Right atrium auricular region (tissue), 2 donors: ENCODE measurements at regions not wholly inside any gene's neighbourhood (a gene's known extent, or its start where the extent isn't known, plus 50 kb on each side); places are given as distances from the start of the nearest gene placed in this dataset.
"Not testable (repeated sequence)": the region's sequence is repeated elsewhere in the genome, so short reads cannot be mapped to it uniquely, and the experiment has no call there.

Source experiments
- DNase-seq: peaks from one replicate; pipeline ENCODE4 v3.0.0-alpha.2; 2019; ENCODE audit warnings: low spot score
- H3K27ac ChIP-seq, 2 donors: fragments of 200-600 bp; sonication (generic); 1 replicate in 1 of 2; 2 replicates in 1 of 2; pipeline ENCODE4 v1.5.1; 2016 to 2019
- H3K27me3 ChIP-seq, 2 donors: fragments of 200-600 bp; sonication (generic); one replicate each; pipeline versions ENCODE4 v1.5.1 to v1.6.0; 2017 to 2019
- H3K36me3 ChIP-seq: fragments of 200-600 bp; sonication (generic); one replicate; pipeline ENCODE4 v1.5.1; 2016
- H3K4me1 ChIP-seq, 2 donors: fragments of 200-600 bp; sonication (generic); one replicate each; pipeline versions ENCODE4 v1.5.1 to v1.6.0; 2017 to 2019
- H3K4me3 ChIP-seq, 2 donors: fragments of 200-600 bp; sonication (generic); 1 replicate in 1 of 2; 2 replicates in 1 of 2; pipeline ENCODE4 v1.5.1; 2017 to 2019; ENCODE audit warnings: mild to moderate bottlenecking in 1 of 2, moderate library complexity in 1 of 2
- H3K9me3 ChIP-seq, 2 donors: fragments of 200-600 bp; sonication (generic); one replicate each; pipeline ENCODE4 v1.5.1; 2019
- TF ChIP-seq, protein P1 (sequence below), 2 donors: fragments of 200-600 bp; sonication (generic); IDR thresholded peaks; one replicate each; pipeline ENCODE4 v1.5.1; 2019; ENCODE audit warnings: antibody characterized with exemption in 2 of 2

DNA sequence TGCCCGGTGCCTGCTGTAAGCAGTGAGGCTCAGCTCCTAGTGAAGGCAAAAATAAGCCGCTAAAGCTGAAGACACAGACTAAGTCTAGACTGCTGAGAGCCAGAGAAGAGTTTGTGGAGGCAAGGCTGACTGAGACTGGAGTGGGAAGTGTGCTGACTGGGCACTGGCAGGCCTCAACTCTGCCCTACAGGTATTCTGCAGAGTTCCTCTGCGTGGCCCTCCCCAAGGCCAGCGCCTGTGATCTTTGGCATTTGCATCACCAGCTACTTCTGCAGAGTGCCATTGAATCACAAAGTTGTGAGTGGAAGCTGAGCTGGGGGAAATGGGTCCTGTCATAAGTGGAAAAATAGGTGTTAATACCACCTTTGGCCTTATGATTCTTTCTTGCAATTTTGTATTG, 905.7 kb downstream of the PLA2G4A start:
- H3K4me1 ChIP-seq = no peaks in the 10 kb centered on the region
- DNase-seq = no peak
- H3K4me3 ChIP-seq = no peak overlapping the region
- no peaks in the 10 kb centered on the region for H3K36me3 ChIP-seq
- H3K9me3 ChIP-seq = peaks cover 0 to 2% of the 10 kb centered on the region in 2 donors
- H3K27me3 ChIP-seq = no peaks in the 10 kb centered on the region
- TF ChIP-seq, protein P1, sequence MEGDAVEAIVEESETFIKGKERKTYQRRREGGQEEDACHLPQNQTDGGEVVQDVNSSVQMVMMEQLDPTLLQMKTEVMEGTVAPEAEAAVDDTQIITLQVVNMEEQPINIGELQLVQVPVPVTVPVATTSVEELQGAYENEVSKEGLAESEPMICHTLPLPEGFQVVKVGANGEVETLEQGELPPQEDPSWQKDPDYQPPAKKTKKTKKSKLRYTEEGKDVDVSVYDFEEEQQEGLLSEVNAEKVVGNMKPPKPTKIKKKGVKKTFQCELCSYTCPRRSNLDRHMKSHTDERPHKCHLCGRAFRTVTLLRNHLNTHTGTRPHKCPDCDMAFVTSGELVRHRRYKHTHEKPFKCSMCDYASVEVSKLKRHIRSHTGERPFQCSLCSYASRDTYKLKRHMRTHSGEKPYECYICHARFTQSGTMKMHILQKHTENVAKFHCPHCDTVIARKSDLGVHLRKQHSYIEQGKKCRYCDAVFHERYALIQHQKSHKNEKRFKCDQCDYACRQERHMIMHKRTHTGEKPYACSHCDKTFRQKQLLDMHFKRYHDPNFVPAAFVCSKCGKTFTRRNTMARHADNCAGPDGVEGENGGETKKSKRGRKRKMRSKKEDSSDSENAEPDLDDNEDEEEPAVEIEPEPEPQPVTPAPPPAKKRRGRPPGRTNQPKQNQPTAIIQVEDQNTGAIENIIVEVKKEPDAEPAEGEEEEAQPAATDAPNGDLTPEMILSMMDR (IDR thresholded peaks at IDR 0.05) = no peak
- H3K27ac ChIP-seq = no peak overlapping the region

GRCh38 chr1:187744665-187745064, 915.9 kb downstream of the PLA2G4A start:
- TF ChIP-seq, protein P1 (IDR thresholded peaks at IDR 0.05) = no peak
- peaks cover 1 to 8% of the 10 kb centered on the region in 2 donors for H3K9me3 ChIP-seq
- no peak overlapping the region for H3K4me3 ChIP-seq
- H3K4me1 ChIP-seq = no peaks in the 10 kb centered on the region
- H3K27ac ChIP-seq = no peak overlapping the region
- no peak for DNase-seq
- no peaks in the 10 kb centered on the region for H3K36me3 ChIP-seq
- H3K27me3 ChIP-seq = no peaks in the 10 kb centered on the region

DNA sequence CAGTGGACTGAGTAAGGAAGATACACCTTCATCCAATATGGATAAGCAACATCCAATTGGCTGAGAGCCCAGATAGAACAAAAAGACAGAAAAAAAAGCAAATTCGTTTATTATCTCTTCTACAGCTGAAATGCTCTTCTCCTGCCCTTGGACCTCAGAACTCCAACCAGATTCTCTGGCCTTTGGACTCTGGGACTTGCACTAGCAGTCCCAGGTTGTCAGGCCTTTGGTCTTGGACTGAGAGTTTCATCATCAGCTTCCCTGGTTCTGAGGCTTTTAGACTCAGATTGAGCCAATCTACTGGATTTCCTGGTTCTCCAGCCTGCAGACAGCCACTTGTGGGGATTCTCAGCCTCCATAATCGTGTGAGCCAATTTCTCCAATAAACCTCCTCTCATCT, 926.8 kb downstream of the PLA2G4A start:
- no peak overlapping the region for H3K4me3 ChIP-seq
- H3K27ac ChIP-seq = no peak overlapping the region
- no peaks in the 10 kb centered on the region for H3K36me3 ChIP-seq
- H3K9me3 ChIP-seq = no peaks in the 10 kb centered on the region
- TF ChIP-seq, protein P1 (IDR thresholded peaks at IDR 0.05) = no peak
- no peaks in the 10 kb centered on the region for H3K4me1 ChIP-seq
- no peaks in the 10 kb centered on the region for H3K27me3 ChIP-seq
- no peak for DNase-seq

GRCh38 chr1:187756684-187757083, 927.9 kb downstream of the PLA2G4A start:
- H3K4me1 ChIP-seq, DNase-seq, H3K4me3 ChIP-seq, H3K36me3 ChIP-seq, H3K27ac ChIP-seq, H3K9me3 ChIP-seq, H3K27me3 ChIP-seq: not testable (repeated sequence)

DNA sequence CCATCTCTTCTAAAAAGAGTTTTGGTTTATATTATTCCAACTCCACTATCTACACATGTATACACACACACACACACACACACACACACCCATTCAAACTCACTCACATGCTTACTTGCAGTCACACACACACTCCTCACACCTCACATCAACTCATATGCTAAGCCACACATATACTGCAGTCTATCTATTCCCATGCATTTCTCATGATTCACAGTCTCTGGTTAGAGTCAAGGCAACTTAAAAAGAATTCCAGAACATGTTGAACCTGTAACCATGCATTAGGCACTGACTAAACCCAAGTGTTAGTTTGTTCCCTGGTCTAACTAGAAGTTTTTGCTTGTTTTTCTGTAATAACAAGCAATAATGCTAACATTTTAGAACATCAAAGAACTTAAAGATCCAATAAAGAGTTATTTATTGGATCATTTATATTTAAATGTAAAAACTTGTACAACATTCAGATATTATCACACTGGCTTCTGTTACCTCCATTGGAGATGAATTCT, 931.1 kb downstream of the PLA2G4A start:
- H3K4me3 ChIP-seq = no peak overlapping the region
- no peaks in the 10 kb centered on the region for H3K4me1 ChIP-seq
- no peak for DNase-seq
- no peaks in the 10 kb centered on the region for H3K36me3 ChIP-seq
- no peaks in the 10 kb centered on the region for H3K9me3 ChIP-seq
- TF ChIP-seq, protein P1 (IDR thresholded peaks at IDR 0.05) = no peak
- no peak overlapping the region for H3K27ac ChIP-seq
- H3K27me3 ChIP-seq = no peaks in the 10 kb centered on the region

GRCh38 chr1:187762118-187762517, 933.4 kb downstream of the PLA2G4A start:
- no peak overlapping the region for H3K27ac ChIP-seq
- TF ChIP-seq, protein P1 (IDR thresholded peaks at IDR 0.05) = no peak
- no peaks in the 10 kb centered on the region for H3K9me3 ChIP-seq

More at GRCh38 chr1:187762118-187762517, 933.4 kb downstream of the PLA2G4A start:
- Histone ChIP-seq H3K27me3 (no peaks in the 10 kb centered on the region), H3K4me3 (no peak overlapping the region), H3K4me1 (no peaks in the 10 kb centered on the region), H3K36me3 (no peaks in the 10 kb centered on the region)
- no peak for DNase-seq
